Loucy (cell line): ENCODE measurements at regions not wholly inside any gene's neighbourhood (a gene's known extent, or its start where the extent isn't known, plus 50 kb on each side); places are given as distances from the start of the nearest gene placed in this dataset.

Experiments
- H2AFZ ChIP-seq: fragments of 200-600 bp; sonication (generic); 2 replicates; pipeline ENCODE4 v1.6.0; 2016; ENCODE audit warnings: antibody characterized with exemption, mild to moderate bottlenecking, low read length, moderate library complexity
- H3F3A ChIP-seq: fragments of 200-600 bp; 2 replicates; pipeline ENCODE4 v1.6.0; 2016; ENCODE audit warnings: antibody characterized with exemption, low read depth, mild to moderate bottlenecking
- H3K27me3 ChIP-seq: fragments of 200-600 bp; sonication (generic); 2 replicates; pipeline ENCODE4 v1.6.1; 2014; ENCODE audit warnings: low read length, mild to moderate bottlenecking; ENCODE audit not compliant: insufficient read depth, poor library complexity, severe bottlenecking
- H3K36me3 ChIP-seq: fragments of 200-600 bp; sonication (generic); 2 replicates; pipeline ENCODE4 v1.6.1; 2016; ENCODE audit warnings: low read length; ENCODE audit not compliant: insufficient read depth
- H3K4me1 ChIP-seq: fragments of 200-600 bp; sonication (generic); 2 replicates; pipeline ENCODE4 v1.5.1; 2014; ENCODE audit warnings: low read length, mild to moderate bottlenecking; ENCODE audit not compliant: insufficient read depth, poor library complexity, severe bottlenecking
- H3K4me2 ChIP-seq: fragments of 200-600 bp; sonication (generic); 2 replicates; pipeline ENCODE4 v1.6.0; 2014; ENCODE audit warnings: antibody characterized with exemption, low read length, low read depth, mild to moderate bottlenecking; ENCODE audit not compliant: poor library complexity, severe bottlenecking
- H3K4me3 ChIP-seq: fragments of 200-600 bp; sonication (generic); 2 replicates; pipeline ENCODE4 v1.5.1; 2014; ENCODE audit warnings: low read length, mild to moderate bottlenecking, mixed read lengths; ENCODE audit not compliant: poor library complexity, severe bottlenecking
- H3K79me2 ChIP-seq: fragments of 200-600 bp; sonication (generic); 2 replicates; pipeline ENCODE4 v1.6.1; 2014; ENCODE audit warnings: low read length; ENCODE audit not compliant: insufficient read depth
- H3K9ac ChIP-seq: fragments of 200-600 bp; sonication (generic); 2 replicates; pipeline ENCODE4 v1.6.0; 2014; ENCODE audit warnings: mild to moderate bottlenecking, low read depth, low read length, moderate library complexity; ENCODE audit not compliant: poor library complexity, severe bottlenecking
- H3K9me2 ChIP-seq: fragments of 200-600 bp; sonication (generic); replicated peaks from 2 replicates; pipeline ENCODE4 v1.6.1; 2016; ENCODE audit warnings: low read depth, low read length, mixed read lengths
- H3K9me3 ChIP-seq: fragments of 200-600 bp; sonication (generic); 2 replicates; pipeline ENCODE4 v1.6.1; 2014; ENCODE audit warnings: mild to moderate bottlenecking, antibody characterized with exemption, low read length, low read depth; ENCODE audit not compliant: insufficient read depth
- H4K20me1 ChIP-seq: fragments of 200-600 bp; sonication (generic); 2 replicates; pipeline ENCODE4 v1.6.0; 2014; ENCODE audit warnings: antibody characterized with exemption, low read length, mild to moderate bottlenecking; ENCODE audit not compliant: insufficient read depth, poor library complexity, severe bottlenecking
- EZH2phosphoT487 ChIP-seq: fragments of 200-600 bp; IDR thresholded peaks from 2 replicates; pipeline ENCODE4 v1.6.1; 2018; ENCODE audit warnings: antibody characterized with exemption, mild to moderate bottlenecking, moderate library complexity, borderline replicate concordance
- TF ChIP-seq, protein P1 (sequence below): fragments of 200-600 bp; sonication (generic); conservative IDR thresholded peaks from 2 replicates; pipeline ENCODE4 v1.5.1; 2014; ENCODE audit warnings: mild to moderate bottlenecking, antibody characterized with exemption, low read length

DNA sequence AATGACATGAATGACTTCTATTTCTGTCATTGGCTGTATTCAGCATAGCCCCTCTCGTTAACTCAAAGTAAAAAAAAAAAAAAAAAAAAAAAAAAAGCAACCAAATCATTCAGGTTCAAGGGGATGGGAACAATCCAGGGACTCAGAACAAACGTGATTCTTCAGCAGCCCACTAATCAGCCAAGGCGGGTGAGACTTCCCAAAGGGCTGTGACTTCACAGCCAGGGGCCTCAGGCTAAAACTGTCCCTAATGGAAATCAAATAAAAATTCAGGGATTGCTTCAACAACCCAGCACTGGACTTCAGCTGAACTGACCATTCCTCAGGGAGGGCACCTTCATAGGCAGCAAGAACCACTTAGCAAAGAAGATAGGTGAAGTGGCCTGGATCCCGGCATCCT is 86.2 kb upstream of the FAM169A start:
- Histone ChIP-seq H4K20me1 (no peaks in the 10 kb centered on the region), H3K4me3 (no peak overlapping the region), H3K36me3 (no peaks in the 10 kb centered on the region), H3K27me3 (no peaks in the 10 kb centered on the region), H3K79me2 (no peaks in the 10 kb centered on the region), H3K9ac (no peak overlapping the region), H3F3A (no peaks in the 10 kb centered on the region), H3K4me2 (no peak overlapping the region), H3K9me3 (no peaks in the 10 kb centered on the region; the same call in 1 of the 2 replicates), H2AFZ (no peak overlapping the region), H3K4me1 (peaks cover 25% of the 10 kb centered on the region), H3K9me2 (no peaks in the 10 kb centered on the region)
- TF ChIP-seq EZH2phosphoT487: no peak
- TF ChIP-seq, protein P1, sequence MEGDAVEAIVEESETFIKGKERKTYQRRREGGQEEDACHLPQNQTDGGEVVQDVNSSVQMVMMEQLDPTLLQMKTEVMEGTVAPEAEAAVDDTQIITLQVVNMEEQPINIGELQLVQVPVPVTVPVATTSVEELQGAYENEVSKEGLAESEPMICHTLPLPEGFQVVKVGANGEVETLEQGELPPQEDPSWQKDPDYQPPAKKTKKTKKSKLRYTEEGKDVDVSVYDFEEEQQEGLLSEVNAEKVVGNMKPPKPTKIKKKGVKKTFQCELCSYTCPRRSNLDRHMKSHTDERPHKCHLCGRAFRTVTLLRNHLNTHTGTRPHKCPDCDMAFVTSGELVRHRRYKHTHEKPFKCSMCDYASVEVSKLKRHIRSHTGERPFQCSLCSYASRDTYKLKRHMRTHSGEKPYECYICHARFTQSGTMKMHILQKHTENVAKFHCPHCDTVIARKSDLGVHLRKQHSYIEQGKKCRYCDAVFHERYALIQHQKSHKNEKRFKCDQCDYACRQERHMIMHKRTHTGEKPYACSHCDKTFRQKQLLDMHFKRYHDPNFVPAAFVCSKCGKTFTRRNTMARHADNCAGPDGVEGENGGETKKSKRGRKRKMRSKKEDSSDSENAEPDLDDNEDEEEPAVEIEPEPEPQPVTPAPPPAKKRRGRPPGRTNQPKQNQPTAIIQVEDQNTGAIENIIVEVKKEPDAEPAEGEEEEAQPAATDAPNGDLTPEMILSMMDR: no peak

DNA sequence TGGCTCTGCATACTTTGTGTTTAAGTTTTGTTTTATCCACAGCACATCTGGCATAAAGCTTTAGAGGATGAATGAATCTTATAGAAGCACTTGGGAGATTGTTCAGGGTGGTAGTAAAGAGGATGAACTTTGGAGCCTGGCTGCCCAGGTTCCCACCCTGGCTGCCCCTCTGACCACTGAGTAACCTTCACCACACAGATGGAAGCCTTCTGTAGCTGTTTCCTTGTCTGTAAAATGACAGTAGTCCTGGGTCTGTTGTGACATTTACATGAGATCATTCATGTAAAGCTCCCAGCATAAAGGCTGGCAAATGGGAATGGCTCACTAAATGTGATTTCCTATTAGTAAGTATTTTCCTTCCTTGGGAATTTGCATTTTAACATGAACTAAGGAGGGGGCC is 85.7 kb upstream of the FAM169A start:
- H2AFZ ChIP-seq: peak overlapping the region; percentile 67; the same call in 1 of the 2 replicates
- no peak for TF ChIP-seq EZH2phosphoT487
- TF ChIP-seq, protein P1: no peak
- H3K36me3 ChIP-seq: no peaks in the 10 kb centered on the region
- H3F3A ChIP-seq: no peaks in the 10 kb centered on the region
- no peaks in the 10 kb centered on the region for H3K9me2 ChIP-seq
- H3K4me2 ChIP-seq: no peak overlapping the region
- H3K9ac ChIP-seq: no peak overlapping the region
- no peaks in the 10 kb centered on the region for H3K27me3 ChIP-seq
- H3K4me1 ChIP-seq: peaks cover 25% of the 10 kb centered on the region
- no peak overlapping the region for H3K4me3 ChIP-seq
- no peaks in the 10 kb centered on the region for H4K20me1 ChIP-seq
- no peaks in the 10 kb centered on the region; the same call in 1 of the 2 replicates for H3K9me3 ChIP-seq
- no peaks in the 10 kb centered on the region for H3K79me2 ChIP-seq

DNA sequence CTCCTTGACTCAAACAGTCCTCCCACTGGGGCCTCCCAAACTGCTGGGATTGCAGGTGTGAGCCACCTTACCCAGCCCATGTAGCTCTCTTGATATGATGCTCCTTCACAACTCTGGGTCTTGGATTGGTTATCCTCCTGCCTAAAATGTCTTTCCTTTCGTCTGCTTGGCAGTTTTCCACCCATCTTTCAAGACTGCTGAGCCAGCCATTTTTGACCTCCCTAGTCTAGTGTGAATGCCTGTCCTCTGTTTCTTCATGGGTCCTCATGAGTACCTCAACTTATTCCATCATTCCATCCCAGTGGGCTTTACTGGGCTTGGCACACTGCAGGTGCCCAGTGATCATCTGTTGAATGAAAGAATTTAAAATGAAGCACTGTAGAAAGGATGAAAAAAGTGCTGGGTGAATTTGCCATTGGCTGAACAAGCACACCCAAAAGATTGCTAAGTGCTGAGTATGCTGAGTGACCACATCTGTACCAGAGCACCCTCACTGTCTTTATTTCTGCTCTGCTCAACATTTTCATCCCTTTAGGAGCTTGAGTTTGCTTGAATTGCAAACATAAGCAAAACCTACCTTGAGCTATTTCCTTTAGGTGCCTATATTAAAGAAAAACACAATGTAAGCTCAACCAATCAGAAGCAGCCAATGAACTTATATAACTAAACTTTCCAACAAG is 84.8 kb upstream of the FAM169A start:
- H3K4me2 ChIP-seq: no peak overlapping the region
- H3K4me3 ChIP-seq: no peak overlapping the region
- TF ChIP-seq EZH2phosphoT487: no peak
- TF ChIP-seq, protein P1: no peak
- no peaks in the 10 kb centered on the region for H3K36me3 ChIP-seq
- H3K9me2 ChIP-seq: no peaks in the 10 kb centered on the region
- H3K9ac ChIP-seq: no peak overlapping the region
- no peaks in the 10 kb centered on the region; the same call in 1 of the 2 replicates for H3K9me3 ChIP-seq
- peak overlapping the region; percentile 67; the same call in 1 of the 2 replicates for H2AFZ ChIP-seq
- H3K79me2 ChIP-seq: no peaks in the 10 kb centered on the region
- H4K20me1 ChIP-seq: no peaks in the 10 kb centered on the region
- H3K27me3 ChIP-seq: no peaks in the 10 kb centered on the region
- H3F3A ChIP-seq: no peaks in the 10 kb centered on the region
- peaks cover 26% of the 10 kb centered on the region for H3K4me1 ChIP-seq
